Right atrium auricular region (tissue), 2 donors: ENCODE measurements at regions not wholly inside any gene's neighbourhood (a gene's known extent, or its start where the extent isn't known, plus 50 kb on each side); places are given as distances from the start of the nearest gene placed in this dataset.

ENCODE experiments used
- DNase-seq: peaks from one replicate; pipeline ENCODE4 v3.0.0-alpha.2; 2019; ENCODE audit warnings: low spot score
- H3K27ac ChIP-seq, 2 donors: fragments of 200-600 bp; sonication (generic); 1 replicate in 1 of 2; 2 replicates in 1 of 2; pipeline ENCODE4 v1.5.1; 2016 to 2019
- H3K27me3 ChIP-seq, 2 donors: fragments of 200-600 bp; sonication (generic); one replicate each; pipeline versions ENCODE4 v1.5.1 to v1.6.0; 2017 to 2019
- H3K36me3 ChIP-seq: fragments of 200-600 bp; sonication (generic); one replicate; pipeline ENCODE4 v1.5.1; 2016
- H3K4me1 ChIP-seq, 2 donors: fragments of 200-600 bp; sonication (generic); one replicate each; pipeline versions ENCODE4 v1.5.1 to v1.6.0; 2017 to 2019
- H3K4me3 ChIP-seq, 2 donors: fragments of 200-600 bp; sonication (generic); 1 replicate in 1 of 2; 2 replicates in 1 of 2; pipeline ENCODE4 v1.5.1; 2017 to 2019; ENCODE audit warnings: mild to moderate bottlenecking in 1 of 2, moderate library complexity in 1 of 2
- H3K9me3 ChIP-seq, 2 donors: fragments of 200-600 bp; sonication (generic); one replicate each; pipeline ENCODE4 v1.5.1; 2019
- TF ChIP-seq, protein P1 (sequence below), 2 donors: fragments of 200-600 bp; sonication (generic); IDR thresholded peaks; one replicate each; pipeline ENCODE4 v1.5.1; 2019; ENCODE audit warnings: antibody characterized with exemption in 2 of 2

DNA sequence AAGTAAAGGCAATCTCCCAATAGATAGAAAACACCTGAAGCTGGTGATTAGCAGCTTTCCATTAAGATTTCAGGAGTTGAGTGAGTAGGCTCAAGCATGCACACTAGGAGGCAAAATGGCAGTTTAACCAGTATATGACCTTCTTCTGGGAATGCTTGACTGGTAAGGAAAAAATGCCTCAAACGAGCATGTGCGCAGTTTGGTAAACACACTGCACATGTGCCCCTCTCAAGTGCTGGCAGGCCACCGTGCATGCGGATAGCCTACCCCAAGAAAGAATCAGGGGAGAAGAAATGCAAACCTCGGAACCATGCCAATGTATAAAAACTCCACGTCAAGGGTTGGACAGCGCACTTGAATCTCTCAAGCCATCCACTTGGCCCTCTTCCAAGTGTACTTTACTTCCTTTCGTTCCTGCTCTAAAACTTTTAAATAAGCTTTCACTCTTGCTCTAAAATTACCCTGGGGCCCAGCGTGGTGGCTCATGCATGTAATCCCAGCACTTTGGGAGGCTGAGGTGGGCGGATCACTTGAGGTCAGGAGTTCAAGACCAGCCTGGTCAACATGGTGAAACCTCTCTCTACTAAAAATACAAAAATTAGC lies 98.8 kb upstream of the CDK1 start:
- Histone ChIP-seq H3K9me3 (no peaks in the 10 kb centered on the region), H3K36me3 (no peaks in the 10 kb centered on the region), H3K27me3 (no peaks in the 10 kb centered on the region), H3K4me3 (no peak overlapping the region), H3K27ac (no peak overlapping the region), H3K4me1 (no peaks in the 10 kb centered on the region)
- no peak for DNase-seq
- TF ChIP-seq, protein P1, sequence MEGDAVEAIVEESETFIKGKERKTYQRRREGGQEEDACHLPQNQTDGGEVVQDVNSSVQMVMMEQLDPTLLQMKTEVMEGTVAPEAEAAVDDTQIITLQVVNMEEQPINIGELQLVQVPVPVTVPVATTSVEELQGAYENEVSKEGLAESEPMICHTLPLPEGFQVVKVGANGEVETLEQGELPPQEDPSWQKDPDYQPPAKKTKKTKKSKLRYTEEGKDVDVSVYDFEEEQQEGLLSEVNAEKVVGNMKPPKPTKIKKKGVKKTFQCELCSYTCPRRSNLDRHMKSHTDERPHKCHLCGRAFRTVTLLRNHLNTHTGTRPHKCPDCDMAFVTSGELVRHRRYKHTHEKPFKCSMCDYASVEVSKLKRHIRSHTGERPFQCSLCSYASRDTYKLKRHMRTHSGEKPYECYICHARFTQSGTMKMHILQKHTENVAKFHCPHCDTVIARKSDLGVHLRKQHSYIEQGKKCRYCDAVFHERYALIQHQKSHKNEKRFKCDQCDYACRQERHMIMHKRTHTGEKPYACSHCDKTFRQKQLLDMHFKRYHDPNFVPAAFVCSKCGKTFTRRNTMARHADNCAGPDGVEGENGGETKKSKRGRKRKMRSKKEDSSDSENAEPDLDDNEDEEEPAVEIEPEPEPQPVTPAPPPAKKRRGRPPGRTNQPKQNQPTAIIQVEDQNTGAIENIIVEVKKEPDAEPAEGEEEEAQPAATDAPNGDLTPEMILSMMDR (IDR thresholded peaks at IDR 0.05), result no peak

DNA sequence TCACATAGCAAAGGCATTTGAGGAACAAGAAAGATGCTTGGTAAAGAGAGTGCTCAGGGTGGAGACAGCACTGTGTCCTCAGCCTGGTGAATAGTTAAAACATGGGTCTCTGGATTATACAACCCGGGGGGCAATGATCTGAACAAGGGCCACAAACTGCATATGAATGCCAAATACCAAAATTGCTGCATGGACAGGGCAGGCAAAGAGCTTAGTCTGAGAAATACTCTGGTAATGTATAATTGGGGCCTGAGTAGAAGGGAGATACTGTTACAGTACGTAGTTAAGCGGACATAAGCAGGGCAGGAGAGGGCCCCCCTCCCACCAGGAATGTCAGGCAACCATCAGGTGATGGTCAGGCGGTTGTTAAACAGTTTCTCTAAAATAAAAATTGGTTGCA lies 99.3 kb upstream of the CDK1 start:
- DNase-seq, result no peak
- TF ChIP-seq, protein P1 (IDR thresholded peaks at IDR 0.05), result no peak
- Histone ChIP-seq H3K36me3 (no peaks in the 10 kb centered on the region), H3K27me3 (no peaks in the 10 kb centered on the region), H3K9me3 (no peaks in the 10 kb centered on the region), H3K4me3 (no peak overlapping the region), H3K27ac (no peak overlapping the region), H3K4me1 (no peaks in the 10 kb centered on the region)

DNA sequence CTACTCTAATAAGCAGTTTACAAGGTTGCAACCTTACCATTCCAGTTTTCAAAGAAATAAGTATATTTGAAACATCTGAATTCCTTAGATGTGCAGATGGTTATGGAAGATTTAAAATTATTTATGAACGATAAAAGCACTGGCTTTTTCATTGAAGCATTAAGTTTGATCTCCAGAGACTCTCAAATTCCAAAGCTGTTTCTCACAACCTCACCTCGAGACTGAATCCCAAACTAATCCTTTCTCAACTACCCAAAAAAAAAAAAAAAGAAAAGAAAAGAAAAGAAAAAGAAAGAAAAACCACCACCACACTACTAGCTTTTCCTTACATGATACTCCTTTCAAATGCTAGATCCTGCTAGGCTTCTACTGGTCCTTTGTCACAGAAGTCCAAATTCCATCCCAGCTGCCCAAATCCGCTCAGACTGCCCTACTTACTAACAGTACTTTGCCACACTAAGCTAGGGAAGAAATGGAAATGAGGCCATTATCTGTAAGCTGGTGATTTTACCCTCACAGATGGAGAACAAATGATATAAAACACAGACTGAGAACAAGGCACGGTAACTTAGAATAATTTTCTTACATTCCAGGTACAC lies 100.6 kb upstream of the CDK1 start:
- TF ChIP-seq, protein P1 (IDR thresholded peaks at IDR 0.05), result no peak
- Histone ChIP-seq H3K4me3 (no peak overlapping the region), H3K27ac (no peak overlapping the region), H3K27me3 (no peaks in the 10 kb centered on the region), H3K9me3 (no peaks in the 10 kb centered on the region), H3K4me1 (no peaks in the 10 kb centered on the region), H3K36me3 (no peaks in the 10 kb centered on the region)
- no peak for DNase-seq

DNA sequence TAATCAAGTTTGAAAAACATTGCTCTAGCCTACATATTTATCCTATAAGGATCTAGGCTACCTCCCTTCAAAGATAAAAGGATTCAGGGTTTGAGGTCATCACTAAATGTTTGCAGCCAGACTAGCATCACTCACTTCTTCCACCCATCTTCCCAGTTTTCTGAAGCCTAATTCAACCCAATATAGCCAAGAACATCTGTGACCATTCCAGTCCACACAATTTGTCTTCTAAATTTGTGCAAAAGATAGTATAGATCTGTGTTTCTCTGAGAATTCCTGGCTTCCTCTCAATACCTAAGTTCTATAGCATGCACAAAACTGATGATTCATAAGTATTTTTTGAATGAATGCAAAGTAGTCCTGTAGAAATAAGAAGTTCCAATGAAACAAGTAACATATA lies 103.0 kb upstream of the CDK1 start:
- Histone ChIP-seq H3K27me3 (no peaks in the 10 kb centered on the region), H3K4me1 (no peaks in the 10 kb centered on the region), H3K4me3 (no peak overlapping the region), H3K36me3 (no peaks in the 10 kb centered on the region), H3K27ac (no peak overlapping the region), H3K9me3 (peaks cover 0 to 8% of the 10 kb centered on the region in 2 donors)
- TF ChIP-seq, protein P1 (IDR thresholded peaks at IDR 0.05), result no peak
- no peak for DNase-seq

DNA sequence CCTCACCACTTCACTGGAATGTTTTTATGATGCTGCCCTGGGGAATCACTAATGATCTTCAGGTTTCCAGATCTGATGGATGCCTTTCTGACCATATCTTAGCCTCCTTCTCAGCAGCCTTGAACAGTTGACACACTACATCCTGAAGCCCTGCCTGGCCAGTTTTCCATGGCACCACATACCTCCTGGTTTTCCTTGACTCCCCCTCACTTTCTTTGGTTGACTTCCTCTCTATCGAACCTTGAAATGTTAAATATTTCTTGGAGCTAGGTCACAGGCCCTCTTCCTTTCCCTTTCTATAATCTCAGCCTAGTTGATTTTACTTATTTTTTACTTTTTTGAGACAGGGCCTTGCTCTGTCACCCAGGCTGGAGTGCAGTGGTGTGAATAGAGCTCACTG lies 108.8 kb upstream of the CDK1 start:
- Histone ChIP-seq H3K4me3 (no peak overlapping the region), H3K27me3 (no peaks in the 10 kb centered on the region), H3K36me3 (no peaks in the 10 kb centered on the region), H3K27ac (no peak overlapping the region), H3K9me3 (peaks cover 0 to 8% of the 10 kb centered on the region in 2 donors), H3K4me1 (no peaks in the 10 kb centered on the region)
- no peak for DNase-seq
- TF ChIP-seq, protein P1 (IDR thresholded peaks at IDR 0.05), result no peak

DNA sequence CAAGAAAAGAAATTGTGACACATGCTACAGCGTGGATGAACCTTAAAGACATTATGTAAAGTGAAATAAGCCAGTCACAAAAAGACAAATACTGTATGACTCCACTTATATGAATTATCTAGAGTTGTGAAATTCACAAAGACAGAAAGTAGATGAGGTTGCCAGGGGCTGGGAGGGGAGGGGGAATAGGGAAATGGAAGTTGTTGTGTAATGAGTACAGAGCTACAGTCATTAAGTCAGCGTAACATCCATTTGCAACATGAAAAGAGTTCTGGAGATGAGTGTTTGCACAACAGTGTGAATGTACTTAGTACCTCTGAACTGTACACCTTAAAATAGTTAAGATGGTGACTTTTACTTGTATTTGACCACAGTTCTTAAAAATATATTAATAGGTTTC lies 112.1 kb upstream of the CDK1 start:
- TF ChIP-seq, protein P1 (IDR thresholded peaks at IDR 0.05), result no peak
- no peak for DNase-seq
- Histone ChIP-seq H3K4me3 (no peak overlapping the region), H3K27me3 (no peaks in the 10 kb centered on the region), H3K4me1 (no peaks in the 10 kb centered on the region), H3K9me3 (no peaks in the 10 kb centered on the region), H3K36me3 (no peaks in the 10 kb centered on the region), H3K27ac (no peak overlapping the region)
